ENCODE measurements at regions not wholly inside any gene's neighbourhood (a gene's known extent, or its start where the extent isn't known, plus 50 kb on each side); places are given as distances from the start of the nearest gene placed in this dataset.

GRCh38 chr2:5926871-5927512, 234.8 kb downstream of the SOX11 start:
- no peak for TF ChIP-seq CTCF (IDR thresholded peaks at IDR 0.05)
- no peak for TF ChIP-seq POLR2A (IDR thresholded peaks at IDR 0.05)
- ATAC-seq = no peak
- Histone ChIP-seq H3K9me3 (no peaks in the 10 kb centered on the region), H3K4me3 (no peak overlapping the region), H3K36me3 (no peaks in the 10 kb centered on the region), H3K4me1 (no peaks in the 10 kb centered on the region), H3K27ac (no peak overlapping the region), H3K27me3 (no peaks in the 10 kb centered on the region)
- DNase-seq = no peak
- intact Hi-C loops (cut with DNase I) = no loop called here
- 32% methylated on average over 5 of the region's 6 CpGs for WGBS (ENCODE audit: insufficient coverage, low coverage, low lambda C conversion rate, missing lambda C conversion rate)

GRCh38 chr2:5932556-5933469, 240.6 kb downstream of the SOX11 start:
- Histone ChIP-seq H3K4me3 (no peak overlapping the region), H3K9me3 (no peaks in the 10 kb centered on the region), H3K36me3 (no peaks in the 10 kb centered on the region), H3K4me1 (no peaks in the 10 kb centered on the region), H3K27ac (no peak overlapping the region), H3K27me3 (no peaks in the 10 kb centered on the region)
- no peak for TF ChIP-seq CTCF (IDR thresholded peaks at IDR 0.05)
- no peak for TF ChIP-seq POLR2A (IDR thresholded peaks at IDR 0.05)
- ATAC-seq = no peak
- intact Hi-C loops (cut with DNase I) = no loop called here
- no peak for DNase-seq
- 39% methylated on average over 4 of the region's 25 CpGs for WGBS (ENCODE audit: insufficient coverage, low coverage, low lambda C conversion rate, missing lambda C conversion rate)

GRCh38 chr2:5933669-5934068, 241.5 kb downstream of the SOX11 start:
- TF ChIP-seq CTCF (IDR thresholded peaks at IDR 0.05) (no peak), POLR2A (IDR thresholded peaks at IDR 0.05) (no peak)
- intact Hi-C loops (cut with DNase I) = no loop called here
- H3K9me3 ChIP-seq = no peaks in the 10 kb centered on the region
- DNase-seq = no peak
- H3K27ac ChIP-seq = no peak overlapping the region
- no peaks in the 10 kb centered on the region for H3K4me1 ChIP-seq
- no peaks in the 10 kb centered on the region for H3K36me3 ChIP-seq
- 33% methylated on average over 2 of the region's 4 CpGs for WGBS (ENCODE audit: insufficient coverage, low coverage, low lambda C conversion rate, missing lambda C conversion rate)
- no peak for ATAC-seq
- H3K4me3 ChIP-seq = no peak overlapping the region
- H3K27me3 ChIP-seq = no peaks in the 10 kb centered on the region

DNA sequence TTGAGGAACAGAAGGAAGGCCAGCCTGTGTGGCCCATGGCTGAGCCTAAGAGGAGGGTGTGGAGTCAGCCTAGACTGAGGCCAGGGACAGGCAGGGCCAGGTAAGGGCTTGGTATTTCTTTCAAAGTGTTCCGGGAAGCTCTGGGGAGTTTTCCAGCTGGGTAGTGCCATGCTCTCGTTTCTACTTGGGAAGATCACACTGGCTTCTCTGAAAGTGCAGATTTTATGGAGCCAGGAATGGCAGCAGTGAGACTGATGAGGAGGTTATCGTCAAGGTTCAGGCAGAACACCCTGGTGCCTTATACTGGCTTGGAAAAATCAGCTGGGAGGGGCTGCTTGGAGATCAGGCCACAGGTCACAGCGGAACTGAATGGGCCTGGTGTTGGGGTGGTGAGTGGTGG, 245.1 kb downstream of the SOX11 start:
- intact Hi-C loops (cut with DNase I) = no loop called here
- WGBS (ENCODE audit: insufficient coverage, low coverage, low lambda C conversion rate, missing lambda C conversion rate) = 37% methylated on average over 3 of the region's 4 CpGs
- Histone ChIP-seq H3K27me3 (no peaks in the 10 kb centered on the region), H3K36me3 (no peaks in the 10 kb centered on the region), H3K4me1 (no peaks in the 10 kb centered on the region), H3K9me3 (no peaks in the 10 kb centered on the region), H3K27ac (no peak overlapping the region), H3K4me3 (no peak overlapping the region)
- TF ChIP-seq CTCF (IDR thresholded peaks at IDR 0.05) (no peak), POLR2A (IDR thresholded peaks at IDR 0.05) (no peak)
- no peak for ATAC-seq
- no peak for DNase-seq

All from right lobe of liver (tissue), 6 donors.